Lower lobe of right lung (tissue), 2 donors: ENCODE measurements at regions not wholly inside any gene's neighbourhood (a gene's known extent, or its start where the extent isn't known, plus 50 kb on each side); places are given as distances from the start of the nearest gene placed in this dataset.

Experiments used
- ATAC-seq, 2 donors: fragments of 200-7000 bp; cut with Tn5 transposase; one replicate each; pipeline ENCODE4 v1.9.1; 2020 to 2022; ENCODE audit warnings: mild to moderate bottlenecking in 2 of 2, moderate library complexity in 2 of 2
- DNase-seq: peaks from one replicate; pipeline ENCODE4 v3.0.0-alpha.2; 2020
- H3K27ac ChIP-seq: fragments of 200-600 bp; one replicate; pipeline ENCODE4 v1.8.0; 2022
- H3K27me3 ChIP-seq: fragments of 200-600 bp; one replicate; pipeline ENCODE4 v1.8.0; 2022; ENCODE audit warnings: low read depth
- H3K36me3 ChIP-seq: fragments of 200-600 bp; one replicate; pipeline ENCODE4 v1.8.0; 2022; ENCODE audit warnings: mild to moderate bottlenecking
- H3K4me1 ChIP-seq: fragments of 200-600 bp; one replicate; pipeline ENCODE4 v1.8.0; 2022
- H3K4me3 ChIP-seq: fragments of 200-600 bp; one replicate; pipeline ENCODE4 v1.8.0; 2022; ENCODE audit warnings: mild to moderate bottlenecking
- H3K9me3 ChIP-seq: fragments of 200-600 bp; one replicate; pipeline ENCODE4 v1.8.0; 2022
- CTCF ChIP-seq: fragments of 200-600 bp; IDR thresholded peaks from one replicate; pipeline ENCODE4 v1.8.0; 2022; ENCODE audit warnings: antibody characterized with exemption, mild to moderate bottlenecking
- intact Hi-C: fragments of 100-400 bp; cut with DNase I; formaldehyde crosslinking; loops from one replicate; pipeline ENCODE4 v1.11.0; 2022
- donor health status: DM: no; HTN: yes; CAD: no; lungs with severe emphysema.

DNA sequence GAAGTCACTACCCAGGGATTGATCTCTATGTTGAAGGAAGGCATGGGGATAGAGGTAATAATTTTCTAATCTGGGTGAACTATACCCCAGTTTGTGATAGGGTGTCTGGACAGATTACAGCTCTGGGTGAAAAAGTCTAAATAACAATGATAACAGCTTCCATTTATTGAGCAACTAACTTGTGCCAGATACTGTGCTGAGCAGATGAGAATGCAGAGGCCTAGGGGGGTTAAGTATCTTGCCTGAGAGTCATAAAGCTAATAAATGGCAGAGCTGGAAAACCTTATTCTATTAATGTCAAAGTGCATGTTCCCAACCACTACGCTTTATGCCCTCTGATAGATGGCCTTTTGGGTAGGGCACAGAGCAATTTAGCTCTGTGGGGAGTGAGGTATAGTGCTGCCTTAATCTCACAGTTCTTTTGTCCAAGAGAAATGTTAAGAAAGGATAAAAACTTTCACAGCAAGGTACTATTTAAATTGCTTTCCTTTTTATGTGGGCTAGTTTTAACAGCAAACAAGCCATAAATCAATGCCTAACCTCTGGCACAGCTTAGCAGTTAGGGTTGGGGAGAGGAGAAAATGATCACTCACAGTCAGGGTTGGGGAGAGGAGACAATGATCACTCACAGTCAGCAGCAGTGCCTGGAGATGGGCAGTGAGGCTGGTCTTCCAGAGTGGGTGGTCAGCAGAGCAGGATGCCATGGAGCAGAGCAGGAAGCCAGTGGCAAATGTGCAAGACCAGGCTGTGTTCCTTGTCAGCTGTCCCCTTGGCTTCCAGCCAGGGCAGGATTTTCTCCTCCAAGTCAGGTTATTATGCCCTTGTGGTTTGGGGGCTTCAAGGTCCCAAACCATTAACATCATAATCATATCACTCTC is 187.0 kb downstream of the CARTPT start:
- DNase-seq, result no peak
- Histone ChIP-seq H3K27me3 (no peaks in the 10 kb centered on the region), H3K9me3 (no peaks in the 10 kb centered on the region), H3K4me1 (no peaks in the 10 kb centered on the region), H3K4me3 (no peak overlapping the region), H3K27ac (no peak overlapping the region), H3K36me3 (no peaks in the 10 kb centered on the region)
- no peak for TF ChIP-seq CTCF
- ATAC-seq, result no peak
- intact Hi-C loops, result no loop called here

- no peak overlapping the region for H3K27ac ChIP-seq
- no peaks in the 10 kb centered on the region for H3K27me3 ChIP-seq
- DNase-seq, result no peak
- no peaks in the 10 kb centered on the region for H3K9me3 ChIP-seq
- no peak for ATAC-seq
- no peaks in the 10 kb centered on the region for H3K36me3 ChIP-seq
- TF ChIP-seq CTCF, result no peak
- no peak overlapping the region for H3K4me3 ChIP-seq
- H3K4me1 ChIP-seq, result no peaks in the 10 kb centered on the region
- intact Hi-C loops, result no loop called here
Measured at GRCh38 chr5:71907001-71907588, 188.0 kb downstream of the CARTPT start.

DNA sequence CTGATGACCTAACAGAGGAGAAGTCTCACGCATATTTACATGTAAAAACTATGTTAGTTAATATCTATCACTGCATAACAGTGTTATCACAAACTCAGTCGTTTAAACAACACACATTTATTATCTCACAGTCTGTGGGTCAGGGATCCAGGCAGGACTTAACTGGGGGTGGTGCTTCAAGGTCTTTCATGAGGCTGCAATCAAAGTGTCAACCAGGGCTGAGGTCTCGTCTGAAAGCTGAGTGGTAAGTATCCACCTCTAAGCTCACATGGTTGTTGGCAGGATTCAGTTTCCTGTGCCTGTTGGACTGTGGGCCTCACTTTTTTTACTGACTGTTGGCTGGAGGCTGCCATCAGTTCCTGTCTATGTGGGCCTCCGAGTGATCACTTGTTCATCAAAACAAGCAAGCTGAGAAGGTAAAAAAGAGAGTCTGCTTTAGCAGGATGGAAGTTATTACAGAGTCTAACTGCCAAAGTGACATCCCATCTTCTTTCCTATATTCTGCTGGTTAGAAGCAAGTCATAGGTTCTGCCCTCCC is 188.6 kb downstream of the CARTPT start:
- intact Hi-C loops, result no loop called here
- TF ChIP-seq CTCF, result no peak
- Histone ChIP-seq H3K27ac (no peak overlapping the region), H3K4me1 (no peaks in the 10 kb centered on the region), H3K27me3 (no peaks in the 10 kb centered on the region), H3K4me3 (no peak overlapping the region), H3K9me3 (no peaks in the 10 kb centered on the region), H3K36me3 (no peaks in the 10 kb centered on the region)
- no peak for ATAC-seq
- DNase-seq, result no peak

DNA sequence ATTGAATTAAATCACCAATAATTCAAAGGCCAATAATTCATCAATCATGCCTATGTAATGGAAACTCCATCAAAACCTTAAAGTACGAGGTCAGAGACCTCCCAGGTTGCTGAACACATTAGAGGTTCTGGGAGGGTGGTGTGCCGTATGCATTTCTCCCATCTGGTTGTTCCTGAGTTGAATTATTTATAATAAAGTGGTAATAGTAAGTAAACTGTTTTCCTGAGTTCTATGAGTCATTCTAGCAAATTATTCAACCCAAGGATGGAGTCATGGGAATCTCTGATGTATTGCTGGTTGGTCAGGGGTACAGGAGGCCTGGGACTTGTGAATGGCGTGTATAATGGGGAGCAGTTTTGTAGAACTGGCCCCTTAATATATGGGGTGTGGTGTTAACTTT is 191.7 kb downstream of the CARTPT start:
- Histone ChIP-seq H3K4me1 (no peaks in the 10 kb centered on the region), H3K4me3 (no peak overlapping the region), H3K27me3 (no peaks in the 10 kb centered on the region), H3K9me3 (no peaks in the 10 kb centered on the region), H3K36me3 (no peaks in the 10 kb centered on the region), H3K27ac (no peak overlapping the region)
- DNase-seq (no peak), ATAC-seq (no peak)
- no peak for TF ChIP-seq CTCF
- intact Hi-C loops, result no loop called here

DNA sequence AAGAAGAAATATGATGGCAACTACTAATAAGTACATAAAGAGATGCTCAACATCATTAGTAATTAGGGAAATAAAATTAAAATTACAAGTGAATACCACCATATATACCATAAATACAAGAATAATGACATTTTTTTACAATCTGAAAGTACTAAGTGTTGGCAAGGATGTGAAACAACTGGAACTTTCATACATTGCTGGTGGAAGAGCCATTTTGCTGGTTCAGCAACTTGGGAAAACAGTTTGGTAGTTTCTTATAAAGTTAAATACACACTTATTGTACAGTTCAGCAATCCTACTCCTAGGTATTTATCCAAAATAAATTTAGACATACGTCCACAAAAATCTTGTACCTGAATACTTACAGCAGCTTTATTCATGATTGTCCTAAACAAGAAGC is 192.9 kb downstream of the CARTPT start:
- Histone ChIP-seq H3K27ac (no peak overlapping the region), H3K4me1 (no peaks in the 10 kb centered on the region), H3K27me3 (no peaks in the 10 kb centered on the region), H3K9me3 (no peaks in the 10 kb centered on the region), H3K36me3 (no peaks in the 10 kb centered on the region), H3K4me3 (no peak overlapping the region)
- TF ChIP-seq CTCF, result no peak
- DNase-seq (no peak), ATAC-seq (no peak)
- intact Hi-C loops, result no loop called here
